GM13977 (cell line): ENCODE measurements at regions not wholly inside any gene's neighbourhood (a gene's known extent, or its start where the extent isn't known, plus 50 kb on each side); places are given as distances from the start of the nearest gene placed in this dataset.

Experiments
- DNase-seq: peaks from one replicate; pipeline ENCODE4 v3.0.0; 2012; ENCODE audit warnings: low spot score
- in situ Hi-C: fragments of 300-500 bp; cut with MboI; formaldehyde crosslinking; loops from one replicate; pipeline ENCODE4 v1.12.0; 2022; ENCODE audit warnings: low sequenced_read_pairs, low pct_unique_long_range_greater_than_20kb, mixed read lengths, inconsistent platforms; ENCODE audit not compliant: unreplicated experiment
- TF ChIP-seq, protein P1 (sequence below): IDR thresholded peaks from 2 replicates; pipeline ENCODE4 v1.5.1; 2012; ENCODE audit warnings: mild to moderate bottlenecking, control low read depth; ENCODE audit not compliant: insufficient read depth; ENCODE audit errors: extremely low read depth, missing control alignments

DNA sequence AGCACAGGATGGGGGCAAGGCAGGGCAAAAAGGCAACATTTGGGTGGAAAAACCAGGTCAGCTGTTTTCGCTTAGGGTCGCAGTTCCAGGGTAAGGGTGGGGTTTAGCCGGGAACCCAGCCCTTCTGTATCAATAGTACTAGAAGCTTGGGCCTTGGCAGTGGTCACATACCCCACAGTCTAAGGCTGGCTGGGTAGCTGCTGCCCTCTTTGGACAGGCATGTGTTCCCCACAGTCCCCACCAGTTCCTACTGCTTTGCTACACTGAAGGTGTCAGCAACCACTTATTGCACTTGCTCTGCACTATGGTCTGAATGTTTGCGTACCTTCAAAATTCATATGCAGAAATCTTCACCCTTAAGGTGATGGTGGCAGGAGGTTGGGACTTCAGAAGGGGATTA lies 349.8 kb downstream of the LTN1 start:
- no peak for DNase-seq
- in situ Hi-C loops = no loop called here
- TF ChIP-seq, protein P1, sequence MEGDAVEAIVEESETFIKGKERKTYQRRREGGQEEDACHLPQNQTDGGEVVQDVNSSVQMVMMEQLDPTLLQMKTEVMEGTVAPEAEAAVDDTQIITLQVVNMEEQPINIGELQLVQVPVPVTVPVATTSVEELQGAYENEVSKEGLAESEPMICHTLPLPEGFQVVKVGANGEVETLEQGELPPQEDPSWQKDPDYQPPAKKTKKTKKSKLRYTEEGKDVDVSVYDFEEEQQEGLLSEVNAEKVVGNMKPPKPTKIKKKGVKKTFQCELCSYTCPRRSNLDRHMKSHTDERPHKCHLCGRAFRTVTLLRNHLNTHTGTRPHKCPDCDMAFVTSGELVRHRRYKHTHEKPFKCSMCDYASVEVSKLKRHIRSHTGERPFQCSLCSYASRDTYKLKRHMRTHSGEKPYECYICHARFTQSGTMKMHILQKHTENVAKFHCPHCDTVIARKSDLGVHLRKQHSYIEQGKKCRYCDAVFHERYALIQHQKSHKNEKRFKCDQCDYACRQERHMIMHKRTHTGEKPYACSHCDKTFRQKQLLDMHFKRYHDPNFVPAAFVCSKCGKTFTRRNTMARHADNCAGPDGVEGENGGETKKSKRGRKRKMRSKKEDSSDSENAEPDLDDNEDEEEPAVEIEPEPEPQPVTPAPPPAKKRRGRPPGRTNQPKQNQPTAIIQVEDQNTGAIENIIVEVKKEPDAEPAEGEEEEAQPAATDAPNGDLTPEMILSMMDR = no peak

DNA sequence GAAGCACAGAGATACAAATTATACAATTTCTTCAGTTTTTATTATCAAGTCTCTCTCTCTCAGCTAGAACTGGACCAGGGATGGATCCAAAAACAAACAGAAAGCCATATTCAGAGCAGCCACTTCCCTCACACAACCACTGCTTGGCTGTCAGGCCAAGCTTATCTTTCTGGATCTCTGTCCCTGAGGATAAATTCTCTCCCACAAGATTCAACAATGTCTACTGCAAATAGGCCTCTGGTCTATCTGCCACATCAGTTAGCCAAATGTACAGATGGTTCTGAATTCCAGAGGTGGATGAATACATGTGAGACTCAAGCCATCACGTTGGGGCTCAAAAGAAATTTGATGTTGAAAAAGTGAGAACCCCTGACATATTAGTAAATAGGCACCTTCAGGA lies 350.9 kb downstream of the LTN1 start:
- in situ Hi-C loops = no loop called here
- DNase-seq = no peak
- TF ChIP-seq, protein P1 = no peak

DNA sequence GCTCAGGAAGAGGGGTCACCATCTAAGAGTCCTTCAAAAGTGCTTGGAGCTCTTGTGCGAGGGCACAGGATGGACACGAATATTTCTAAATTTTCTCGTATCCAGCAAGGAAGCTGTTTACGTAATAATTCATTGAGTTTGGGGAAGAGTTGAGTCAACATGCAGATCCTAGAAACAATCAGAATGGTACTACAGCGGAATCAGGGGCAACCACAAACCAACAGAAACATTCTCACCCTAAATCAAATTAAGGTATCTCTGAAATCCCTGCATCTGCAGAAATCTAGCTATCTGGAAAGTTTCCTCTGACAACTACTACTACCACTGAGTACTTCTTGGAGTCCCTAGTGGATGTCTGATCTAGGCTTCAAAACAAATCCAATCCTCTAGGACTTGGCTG lies 352.4 kb downstream of the LTN1 start:
- TF ChIP-seq, protein P1 = no peak
- in situ Hi-C loops = no loop called here
- no peak for DNase-seq

DNA sequence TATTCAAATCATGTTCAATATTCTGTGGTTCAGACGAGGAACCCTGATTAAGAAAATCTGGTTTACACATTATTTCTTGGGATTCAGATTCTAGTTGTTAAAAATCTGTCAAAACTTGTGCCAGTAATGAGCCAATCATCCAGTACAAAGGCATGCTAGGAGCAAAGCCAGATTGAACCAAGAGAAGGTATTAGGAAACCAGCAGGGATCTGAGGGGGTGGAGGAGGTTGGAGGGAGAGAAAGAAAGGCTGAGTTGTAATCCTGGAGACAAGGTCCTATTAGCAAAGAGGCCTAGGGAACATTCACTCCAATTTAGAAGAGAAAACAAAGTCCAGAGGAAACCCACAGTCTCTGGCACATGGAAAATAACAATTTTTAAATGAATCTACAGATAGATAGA lies 352.9 kb downstream of the LTN1 start:
- no peak for DNase-seq
- TF ChIP-seq, protein P1 = no peak
- in situ Hi-C loops = no loop called here

DNA sequence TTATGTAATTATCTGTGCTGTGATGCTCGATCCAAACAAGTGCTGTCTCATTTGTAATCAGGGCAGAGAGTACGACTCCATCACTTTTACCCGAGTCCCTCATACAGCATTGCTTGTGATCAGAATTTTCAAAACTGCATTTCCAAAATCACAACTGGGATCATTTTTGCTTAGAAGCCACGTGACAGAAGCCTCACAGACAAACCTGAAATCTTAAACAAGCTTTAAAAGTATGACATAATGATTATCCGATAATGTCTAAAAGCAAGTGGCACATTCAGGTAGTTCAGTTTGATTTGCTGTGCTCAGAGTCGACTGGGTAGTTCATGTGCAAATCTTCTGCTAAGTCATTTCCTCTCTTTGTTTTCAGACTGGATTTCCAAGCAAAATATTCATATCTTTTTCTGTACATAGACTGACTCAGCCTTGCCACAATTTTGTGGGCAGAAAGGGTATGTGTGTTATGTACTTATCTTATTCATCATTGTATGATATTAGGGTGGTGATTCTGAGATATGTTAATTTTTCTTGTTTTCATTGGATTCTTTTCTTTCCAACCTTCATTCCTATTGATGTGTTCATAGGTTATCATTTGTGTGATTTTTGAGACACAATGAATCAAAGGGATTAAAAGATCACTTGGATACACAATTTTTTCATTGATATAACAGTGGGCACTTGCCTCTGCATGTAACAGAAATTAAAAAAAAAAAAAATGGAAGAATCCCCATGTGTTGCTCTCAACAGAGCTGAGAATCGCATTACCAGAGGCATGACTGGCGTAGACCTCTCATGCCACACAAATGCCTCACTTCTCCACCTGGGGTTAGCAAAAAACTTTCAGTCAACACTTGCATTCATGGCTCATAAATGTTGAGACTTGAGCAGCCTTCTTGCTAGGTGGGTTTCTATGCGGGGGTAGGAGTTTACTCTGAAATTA lies 355.7 kb downstream of the LTN1 start:
- DNase-seq = no peak
- in situ Hi-C loops = no loop called here
- TF ChIP-seq, protein P1 = no peak

GRCh38 chr21:28635541-28635940 lies 357.1 kb downstream of the LTN1 start:
- TF ChIP-seq, protein P1 = no peak
- DNase-seq = no peak
- in situ Hi-C loops = no loop called here
